ENCODE measurements at regions not wholly inside any gene's neighbourhood (a gene's known extent, or its start where the extent isn't known, plus 50 kb on each side); places are given as distances from the start of the nearest gene placed in this dataset.

- peaks cover 15% of the 10 kb centered on the region for H3K36me3 Mint-ChIP-seq (ENCODE audit: low read depth)
- Histone ChIP-seq H3K4me1 (ENCODE audit: insufficient read depth) (peaks cover 8% of the 10 kb centered on the region), H3K4me2 (no peak overlapping the region), H2AFZ (no peak overlapping the region), H3K27me3 (ENCODE audit: insufficient read depth) (no peaks in the 10 kb centered on the region), H3F3A (replicated peaks; ENCODE audit: low read depth) (no peaks in the 10 kb centered on the region), H3K9me2 (ENCODE audit: insufficient read depth) (no peaks in the 10 kb centered on the region), H3K36me3 (ENCODE audit: insufficient read depth) (no peaks in the 10 kb centered on the region), H3K79me2 (replicated peaks; ENCODE audit: insufficient read depth) (no peaks in the 10 kb centered on the region), H3K4me3 (no peak overlapping the region), H3K27ac (ENCODE audit: low read depth) (no peak overlapping the region; the same call in 1 of the 2 replicates), H4K20me1 (replicated peaks; ENCODE audit: insufficient read depth) (no peaks in the 10 kb centered on the region)
- TF ChIP-seq, protein P1, sequence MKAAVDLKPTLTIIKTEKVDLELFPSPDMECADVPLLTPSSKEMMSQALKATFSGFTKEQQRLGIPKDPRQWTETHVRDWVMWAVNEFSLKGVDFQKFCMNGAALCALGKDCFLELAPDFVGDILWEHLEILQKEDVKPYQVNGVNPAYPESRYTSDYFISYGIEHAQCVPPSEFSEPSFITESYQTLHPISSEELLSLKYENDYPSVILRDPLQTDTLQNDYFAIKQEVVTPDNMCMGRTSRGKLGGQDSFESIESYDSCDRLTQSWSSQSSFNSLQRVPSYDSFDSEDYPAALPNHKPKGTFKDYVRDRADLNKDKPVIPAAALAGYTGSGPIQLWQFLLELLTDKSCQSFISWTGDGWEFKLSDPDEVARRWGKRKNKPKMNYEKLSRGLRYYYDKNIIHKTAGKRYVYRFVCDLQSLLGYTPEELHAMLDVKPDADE (IDR thresholded peaks at IDR 0.05): no peak
- TF ChIP-seq CREB1 (CRISPR knock-in tag; IDR thresholded peaks at IDR 0.05; ENCODE audit: low read depth): no peak
- no peak for TF ChIP-seq ZNF114 (CRISPR knock-in tag; IDR thresholded peaks at IDR 0.05)
- no peak for TF ChIP-seq JUNB (IDR thresholded peaks at IDR 0.05; ENCODE audit: unreplicated experiment)
- TF ChIP-seq STAT1 (IDR thresholded peaks at IDR 0.05; ENCODE audit: unreplicated experiment): no peak
- TF ChIP-seq EZH2 (IDR thresholded peaks at IDR 0.05; ENCODE audit: low read depth, unreplicated experiment): no peak
- no peak for TF ChIP-seq NANOG (IDR thresholded peaks at IDR 0.05; ENCODE audit: borderline replicate concordance)
- no peak for TF ChIP-seq ZNF331 (CRISPR knock-in tag; IDR thresholded peaks at IDR 0.05; ENCODE audit: low read depth)
- no peak for TF ChIP-seq ZNF462 (CRISPR knock-in tag; IDR thresholded peaks at IDR 0.05)
- TF ChIP-seq POLR2AphosphoS5 (IDR thresholded peaks at IDR 0.05; ENCODE audit: low read depth): no peak
- peaks cover 26% of the 10 kb centered on the region for H3K4me1 Mint-ChIP-seq
- DNase-seq (ENCODE audit: low spot score): no peak
- no peak overlapping the region for H3K4me3 Mint-ChIP-seq
- H3K9me3 Mint-ChIP-seq: no peaks in the 10 kb centered on the region
- no peak for ATAC-seq
- H3K27me3 Mint-ChIP-seq (ENCODE audit: insufficient read depth, low read depth, poor library complexity): peaks cover 5% of the 10 kb centered on the region
- H3K27ac Mint-ChIP-seq: no peak overlapping the region
Measured at GRCh38 chr11:92766698-92767097, 202.8 kb upstream of the MTNR1B start.

Data from GM23338 (cell line).